NCI-H1436 treated with DMSO at 0.1 percent for 48 hours (cell line): ENCODE measurements at regions not wholly inside any gene's neighbourhood (a gene's known extent, or its start where the extent isn't known, plus 50 kb on each side); places are given as distances from the start of the nearest gene placed in this dataset.

Experiments used
- DNase-seq: peaks from one replicate; lab custom pipeline; 2025; lab: John Stamatoyannopoulos, UW

GRCh38 chr2:107380912-107381311 is 445.8 kb upstream of the RGPD4 start:
- DNase-seq = no peak

GRCh38 chr2:107383691-107384090 is 443.0 kb upstream of the RGPD4 start:
- DNase-seq = no peak

GRCh38 chr2:107384422-107384821 is 442.3 kb upstream of the RGPD4 start:
- no peak for DNase-seq

- DNase-seq = no peak
Measured at GRCh38 chr2:107385921-107386320, 440.8 kb upstream of the RGPD4 start.

- DNase-seq = no peak
Measured at GRCh38 chr2:107392241-107392704, 434.4 kb upstream of the RGPD4 start.

- DNase-seq = no peak
Measured at GRCh38 chr2:107393516-107393915, 433.2 kb upstream of the RGPD4 start.

GRCh38 chr2:107398683-107399082 is 428.0 kb upstream of the RGPD4 start:
- no peak for DNase-seq

- DNase-seq = no peak
Measured at GRCh38 chr2:107402330-107402729, 424.4 kb upstream of the RGPD4 start.

GRCh38 chr2:107405261-107405660 is 421.4 kb upstream of the RGPD4 start:
- no peak for DNase-seq

GRCh38 chr2:107407017-107407416 is 419.7 kb upstream of the RGPD4 start:
- DNase-seq = no peak

GRCh38 chr2:107407974-107408373 is 418.7 kb upstream of the RGPD4 start:
- DNase-seq = no peak

GRCh38 chr2:107411267-107411666 is 415.4 kb upstream of the RGPD4 start:
- no peak for DNase-seq

- no peak for DNase-seq
Measured at GRCh38 chr2:107412209-107412904, 414.3 kb upstream of the RGPD4 start.

GRCh38 chr2:107412981-107413380 is 413.7 kb upstream of the RGPD4 start:
- no peak for DNase-seq

- DNase-seq = no peak
Measured at GRCh38 chr2:107414376-107414775, 412.3 kb upstream of the RGPD4 start.

GRCh38 chr2:107418708-107419107 is 408.0 kb upstream of the RGPD4 start:
- no peak for DNase-seq

- no peak for DNase-seq
Measured at GRCh38 chr2:107419191-107419590, 407.5 kb upstream of the RGPD4 start.

GRCh38 chr2:107428781-107429180 is 397.9 kb upstream of the RGPD4 start:
- no peak for DNase-seq

- DNase-seq = no peak
Measured at GRCh38 chr2:107430006-107430405, 396.7 kb upstream of the RGPD4 start.

GRCh38 chr2:107430596-107431266 is 396.0 kb upstream of the RGPD4 start:
- DNase-seq = no peak

- DNase-seq = no peak
Measured at GRCh38 chr2:107436281-107436680, 390.4 kb upstream of the RGPD4 start.

- no peak for DNase-seq
Measured at GRCh38 chr2:107437265-107437664, 389.4 kb upstream of the RGPD4 start.

GRCh38 chr2:107437807-107438206 is 388.9 kb upstream of the RGPD4 start:
- no peak for DNase-seq

GRCh38 chr2:107448160-107448559 is 378.5 kb upstream of the RGPD4 start:
- DNase-seq = no peak
